GDM1 (cell line): ENCODE measurements at regions not wholly inside any gene's neighbourhood (a gene's known extent, or its start where the extent isn't known, plus 50 kb on each side); places are given as distances from the start of the nearest gene placed in this dataset.

Experiments used
- DNase-seq: peaks from one replicate; lab custom pipeline; 2025; lab: John Stamatoyannopoulos, UW

DNA sequence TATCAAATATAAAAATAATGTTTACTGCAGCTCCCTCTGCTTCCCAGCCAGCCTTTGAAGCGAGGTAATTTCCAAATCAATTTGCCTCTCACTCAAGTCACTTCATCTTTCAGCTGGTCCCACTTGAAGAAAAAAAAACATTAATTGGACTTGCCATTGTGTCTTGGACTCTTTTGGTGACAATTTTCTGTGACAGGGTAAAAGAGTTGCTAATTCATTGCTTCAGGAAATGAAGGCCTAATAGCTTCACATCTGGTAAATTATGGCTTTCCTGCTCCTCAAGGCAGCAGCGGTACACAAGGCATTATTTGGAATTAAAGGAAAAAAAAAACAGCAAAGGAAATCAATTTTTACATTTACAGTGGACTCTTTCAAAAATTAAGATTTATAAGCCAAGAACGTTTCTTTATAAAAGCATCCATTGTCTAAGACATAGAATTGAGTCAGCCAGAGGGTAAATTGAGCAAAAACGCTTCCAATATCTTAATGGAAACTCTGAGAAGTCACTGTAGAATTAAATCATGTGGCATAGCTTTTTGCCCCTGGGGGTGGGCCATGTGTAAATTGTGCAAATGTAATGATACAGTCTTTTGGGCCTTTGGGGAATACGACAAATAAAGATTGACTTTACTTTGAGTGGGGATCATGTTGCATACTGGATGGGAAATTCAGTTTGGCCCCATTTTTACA is 102.5 kb downstream of the LYPLAL1 start:
- no peak for DNase-seq

DNA sequence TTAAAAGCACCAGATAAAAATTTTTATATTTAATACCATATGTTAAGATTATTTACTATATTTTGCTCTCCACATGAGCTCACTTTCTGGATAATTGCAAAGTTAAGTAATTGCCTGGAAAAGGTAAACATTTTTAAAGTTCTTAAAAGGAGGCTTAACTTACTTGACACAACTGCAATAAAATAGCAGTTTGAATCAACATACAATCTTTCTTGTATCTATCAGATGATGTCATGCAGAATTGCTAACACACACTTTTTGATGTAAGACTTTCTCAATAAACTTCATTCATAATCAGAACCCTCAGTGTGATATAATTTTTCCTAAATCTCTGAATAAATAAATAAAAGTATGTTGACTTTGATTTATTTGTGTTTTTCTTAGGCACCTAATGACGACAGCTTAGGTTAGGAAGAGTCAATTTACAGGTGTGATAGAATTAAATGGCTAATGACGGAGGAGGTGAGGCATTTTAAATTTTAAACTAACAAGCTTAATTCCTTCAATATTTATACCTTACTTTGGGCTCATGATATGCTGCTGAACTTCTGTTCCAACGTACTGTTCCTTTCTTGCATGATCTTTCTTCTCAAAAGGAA is 99.5 kb downstream of the LYPLAL1 start:
- no peak for DNase-seq

DNA sequence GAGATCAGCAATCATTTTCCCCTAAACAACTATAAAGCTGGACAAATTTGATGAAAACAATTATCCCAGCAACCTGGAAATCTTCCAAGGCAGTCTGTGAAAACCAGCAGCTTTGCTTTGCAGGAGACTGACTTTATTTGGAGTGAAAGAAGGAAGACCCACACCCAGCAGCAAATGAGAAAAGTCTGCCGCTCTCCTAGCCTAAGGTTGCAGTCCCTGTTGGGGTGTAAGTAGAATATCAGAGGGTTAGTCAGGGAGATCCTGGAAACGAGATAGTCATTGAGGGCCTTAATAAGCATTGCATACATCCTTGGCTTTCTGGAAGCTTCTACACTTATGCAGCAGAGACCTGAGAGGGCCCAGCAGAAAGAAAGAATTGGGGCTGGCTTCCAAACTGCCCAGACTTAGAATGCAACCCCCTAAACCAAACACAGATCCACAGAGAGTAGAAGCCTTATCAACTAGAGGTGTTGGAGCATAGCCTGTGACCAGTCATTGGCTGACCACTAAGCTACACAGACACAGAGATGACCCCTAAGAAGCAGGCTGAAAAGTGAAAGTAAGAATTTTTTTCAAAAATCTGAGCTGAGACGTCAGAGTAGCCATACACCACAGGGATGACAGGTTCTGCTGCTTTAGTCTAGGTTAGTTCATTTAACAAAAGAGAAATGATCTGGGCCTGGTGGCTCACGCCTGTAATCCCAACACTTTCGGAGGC is 98.3 kb downstream of the LYPLAL1 start:
- DNase-seq = no peak

DNA sequence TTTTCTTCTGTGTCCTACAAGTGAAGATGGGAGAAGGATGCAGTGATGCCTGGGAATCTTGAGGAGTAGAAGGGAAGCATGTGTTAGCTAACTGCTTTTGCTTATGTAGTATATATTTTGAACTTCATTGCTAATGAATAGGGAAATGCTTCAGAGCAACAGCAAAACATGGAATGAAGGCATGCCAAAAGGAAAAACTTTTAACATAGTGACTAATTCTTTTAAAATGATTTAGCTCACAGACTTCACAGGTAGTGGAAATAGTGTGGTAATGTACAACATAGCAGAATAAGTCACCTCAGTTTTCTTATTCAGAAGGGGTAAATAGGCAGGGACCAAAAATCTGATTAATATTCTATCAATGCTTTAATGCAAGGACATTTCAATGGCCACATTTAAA is 95.5 kb downstream of the LYPLAL1 start:
- DNase-seq = no peak

DNA sequence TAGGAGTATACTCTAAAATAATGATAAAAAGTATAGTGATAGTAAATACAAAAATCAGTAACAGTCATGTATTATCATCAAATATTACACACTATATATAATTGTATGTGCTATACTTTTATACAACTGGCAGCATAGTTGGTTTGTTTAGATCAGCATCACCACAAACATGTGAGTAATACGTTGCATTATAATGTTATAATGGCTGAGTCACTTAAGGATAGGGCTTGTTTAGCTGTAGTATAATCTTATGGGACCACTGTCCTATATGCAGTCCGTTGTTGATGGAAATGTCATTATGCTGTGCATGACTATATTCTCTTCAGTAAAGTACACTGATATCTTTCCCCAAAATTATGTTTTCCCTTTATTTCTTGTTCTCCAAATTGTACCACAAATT is 92.8 kb downstream of the LYPLAL1 start:
- DNase-seq = no peak

DNA sequence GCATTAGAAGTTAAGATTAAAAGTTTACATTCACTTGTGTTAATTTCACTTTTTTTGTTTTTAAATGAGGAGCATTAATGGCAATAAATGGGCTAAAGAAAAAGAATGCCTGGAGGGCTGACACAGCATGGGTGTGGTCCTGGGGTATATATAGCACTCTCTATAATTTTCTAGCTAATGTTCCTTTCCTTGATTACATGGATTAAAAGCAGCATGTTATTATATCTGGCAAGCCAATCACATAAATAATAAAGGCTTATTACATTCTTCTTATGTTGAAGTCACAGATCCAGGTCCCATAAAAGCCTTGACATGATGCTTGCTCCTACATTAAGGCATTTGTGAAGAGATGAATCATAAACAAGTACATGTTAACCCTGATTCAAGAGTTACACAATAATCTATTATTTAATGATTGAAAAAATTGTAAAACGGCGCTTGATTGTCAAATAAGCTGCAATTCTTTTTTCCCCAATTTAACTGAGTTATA is 91.4 kb downstream of the LYPLAL1 start:
- DNase-seq = no peak

DNA sequence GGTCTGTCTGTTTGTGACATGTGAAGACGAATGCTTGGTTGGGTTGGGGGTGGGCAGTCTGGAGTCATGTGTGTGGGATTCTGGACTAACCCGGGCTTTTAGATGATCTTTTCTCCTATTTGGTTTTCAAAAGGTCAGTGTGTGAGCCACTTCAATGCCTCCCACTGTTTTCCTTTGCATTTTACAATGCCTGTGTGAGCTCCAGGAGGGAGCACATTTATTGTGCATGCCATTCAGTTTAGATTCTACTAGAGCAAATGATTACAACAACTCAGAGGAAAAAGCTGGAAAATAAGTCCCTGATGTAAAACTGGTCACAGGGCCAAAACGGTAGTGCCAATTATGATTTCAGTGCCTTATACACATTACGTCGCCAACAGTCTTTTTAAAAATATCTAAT is 90.9 kb downstream of the LYPLAL1 start:
- no peak for DNase-seq
